Esophagus squamous epithelium (tissue), 4 donors: ENCODE measurements at regions not wholly inside any gene's neighbourhood (a gene's known extent, or its start where the extent isn't known, plus 50 kb on each side); places are given as distances from the start of the nearest gene placed in this dataset.

ENCODE experiments used
- CTCF ChIP-seq, 6 experiments: fragments of 450-650 bp in 4 of 6; fragments of 200-600 bp in 2 of 6; sonication (generic) in 2 of 6; IDR thresholded peaks; one replicate each; pipeline ENCODE4 v1.5.1; 2016 to 2019; ENCODE audit warnings: antibody characterized with exemption in 6 of 6, mild to moderate bottlenecking in 4 of 6, moderate library complexity in 4 of 6
- POLR2A ChIP-seq, 4 donors: fragments of 450-650 bp; IDR thresholded peaks; one replicate each; pipeline ENCODE4 v1.6.1; 2017; ENCODE audit warnings: antibody characterized with exemption in 4 of 4, mild to moderate bottlenecking in 4 of 4, moderate library complexity in 3 of 4

- TF ChIP-seq CTCF (IDR thresholded peaks at IDR 0.05) (no peak), POLR2A (IDR thresholded peaks at IDR 0.05) (no peak)
These were observed 208.1 kb upstream of the DUSP10 start for GRCh38 chr1:221949996-221950395.
